HCT116 (cell line): ENCODE measurements at regions not wholly inside any gene's neighbourhood (a gene's known extent, or its start where the extent isn't known, plus 50 kb on each side); places are given as distances from the start of the nearest gene placed in this dataset.

ENCODE experiments used
- ATAC-seq: fragments of 200-7000 bp; cut with Tn5 transposase; 2 replicates; pipeline ENCODE4 v1.9.1; 2020; ENCODE audit warnings: mild to moderate bottlenecking, moderate library complexity
- BruUV-seq: library from RNA; stranded (reverse); fragments of 400-500 nt; replicated peaks from 2 replicates; lab custom pipeline; 2021; lab: Mats Ljungman, UMichigan
- CTCF ChIA-PET: fragments of 300-600 bp; sonication (Branson Sonifier 250); formaldehyde crosslinking; loops from one replicate; lab custom pipeline; 2021; ENCODE audit warnings: antibody characterized with exemption; lab: Charles Lee
- POLR2A ChIA-PET: fragments of 300-600, 350-600 bp; sonication (Branson Sonifier 250); formaldehyde crosslinking; loops from one replicate; lab custom pipeline; 2021; ENCODE audit warnings: antibody characterized with exemption; lab: Charles Lee
- RAD21 ChIA-PET, 2 experiments: fragments of 300-600 bp; sonication (Branson Sonifier 250); formaldehyde crosslinking; loops; one replicate each; lab custom pipeline; 2023; ENCODE audit warnings: low total read pairs in 2 of 2; ENCODE audit not compliant: uncharacterized antibody in 2 of 2, unreplicated experiment in 2 of 2, low non-redundant PET in 1 of 2; lab: Charles Lee
- DNase-seq: peaks from one replicate; pipeline ENCODE4 v3.0.0-alpha.2; 2010; ENCODE audit warnings: low read depth, low spot score
- H2AFZ ChIP-seq: fragments of 200-600 bp; shearing (Covaris generic), sonication (generic); 2 replicates; pipeline ENCODE4 v1.6.1; 2017; ENCODE audit warnings: low read depth, mixed run types, mixed read lengths, antibody characterized with exemption, low read length; ENCODE audit not compliant: poor library complexity, severe bottlenecking
- H3K27ac ChIP-seq: 2 replicates; pipeline ENCODE4 v1.5.1; 2012; ENCODE audit warnings: low read depth, low read length
- H3K27me3 ChIP-seq: fragments of 200-600 bp; sonication (generic); 2 replicates; pipeline ENCODE4 v1.6.1; 2016; ENCODE audit warnings: mixed run types, low read length, mixed read lengths; ENCODE audit not compliant: insufficient read depth
- H3K36me3 ChIP-seq, 2 experiments: fragments of 200-500 bp in 1 of 2; fragments of 200-600 bp in 1 of 2; sonication (Bioruptor generic) in 1 of 2; sonication (generic) in 1 of 2; 2 replicates each; pipeline versions ENCODE4 v1.5.1 to v1.6.1; 2014 to 2016; ENCODE audit warnings: low read length in 2 of 2, inconsistent platforms in 1 of 2, mixed read lengths in 1 of 2, mixed run types in 1 of 2; ENCODE audit not compliant: insufficient read depth in 2 of 2, control insufficient read depth in 1 of 2
- H3K4me1 ChIP-seq, 2 experiments: fragments of 200-600 bp in 1 of 2; sonication (generic) in 1 of 2; 2 replicates each; pipeline versions ENCODE4 v1.5.1 to v1.6.1; 2012 to 2017; ENCODE audit warnings: low read length in 2 of 2, inconsistent platforms in 1 of 2, mild to moderate bottlenecking in 1 of 2, mixed read lengths in 1 of 2, mixed run types in 1 of 2, moderate library complexity in 1 of 2; ENCODE audit not compliant: insufficient read depth in 2 of 2, control insufficient read depth in 1 of 2
- H3K4me2 ChIP-seq: fragments of 200-600 bp; sonication (generic); 2 replicates; pipeline ENCODE4 v1.6.1; 2017; ENCODE audit warnings: mixed run types, low read length, mixed read lengths
- H3K4me3 ChIP-seq, 2 experiments: fragments of 200-600 bp in 1 of 2; sonication (generic) in 1 of 2; replicated peaks in 1 of 2; 2 replicates each; pipeline ENCODE4 v1.5.1; 2011 to 2016; ENCODE audit warnings: low read length in 2 of 2, control low read depth in 1 of 2, low read depth in 1 of 2, mild to moderate bottlenecking in 1 of 2, mixed read lengths in 1 of 2, mixed run types in 1 of 2
- H3K79me2 ChIP-seq: fragments of 200-600 bp; sonication (generic); 2 replicates; pipeline ENCODE4 v1.6.1; 2017; ENCODE audit warnings: mild to moderate bottlenecking, mixed run types, low read length, moderate library complexity, mixed read lengths; ENCODE audit not compliant: insufficient read depth
- H3K9ac ChIP-seq: fragments of 200-600 bp; sonication (generic); 2 replicates; pipeline ENCODE4 v1.6.1; 2016; ENCODE audit warnings: low read length, mixed read lengths
- H3K9me2 ChIP-seq: fragments of 200-600 bp; sonication (generic), shearing (Covaris generic); 2 replicates; pipeline ENCODE4 v1.6.1; 2017; ENCODE audit warnings: mixed run types, mild to moderate bottlenecking, moderate library complexity; ENCODE audit not compliant: insufficient read depth
- H3K9me3 ChIP-seq, 2 experiments: fragments of 200-500 bp in 1 of 2; fragments of 200-600 bp in 1 of 2; sonication (Bioruptor generic) in 1 of 2; sonication (generic) in 1 of 2; 2 replicates each; pipeline ENCODE4 v1.6.1; 2014 to 2017; ENCODE audit warnings: low read length in 2 of 2, mixed read lengths in 2 of 2, inconsistent platforms in 1 of 2, low read depth in 1 of 2, mild to moderate bottlenecking in 1 of 2, mixed run types in 1 of 2, moderate library complexity in 1 of 2; ENCODE audit not compliant: control insufficient read depth in 1 of 2, insufficient read depth in 1 of 2
- H4K20me1 ChIP-seq: fragments of 200-600 bp; sonication (generic), shearing (Covaris generic); 2 replicates; pipeline ENCODE4 v1.6.1; 2017; ENCODE audit warnings: mixed run types, mild to moderate bottlenecking, moderate library complexity; ENCODE audit not compliant: insufficient read depth
- ATF3 ChIP-seq: IDR thresholded peaks from 2 replicates; pipeline ENCODE4 v1.6.1; 2012
- CBX3 ChIP-seq: IDR thresholded peaks from 2 replicates; pipeline ENCODE4 v1.6.1; 2012; ENCODE audit warnings: low read depth
- CEBPB ChIP-seq: IDR thresholded peaks from 2 replicates; pipeline ENCODE4 v1.6.1; 2012; ENCODE audit warnings: low read depth
- EGR1 ChIP-seq: IDR thresholded peaks from 2 replicates; pipeline ENCODE4 v1.6.1; 2012; ENCODE audit warnings: low read depth
- ELF1 ChIP-seq: IDR thresholded peaks from 2 replicates; pipeline ENCODE4 v1.6.1; 2012; ENCODE audit warnings: low read depth, borderline replicate concordance
- EZH2phosphoT487 ChIP-seq: fragments of 200-600 bp; IDR thresholded peaks from 2 replicates; pipeline ENCODE4 v1.6.1; 2018; ENCODE audit warnings: antibody characterized with exemption, borderline replicate concordance
- JUND ChIP-seq: IDR thresholded peaks from 2 replicates; pipeline ENCODE4 v1.6.1; 2012
- POLR2A ChIP-seq: IDR thresholded peaks from 2 replicates; pipeline ENCODE4 v1.7.0; 2011; ENCODE audit warnings: borderline replicate concordance; ENCODE audit not compliant: insufficient read depth, insufficient read length; ENCODE audit errors: extremely low read depth
- POLR2AphosphoS5 ChIP-seq: IDR thresholded peaks from 2 replicates; pipeline ENCODE4 v1.6.1; 2011; ENCODE audit warnings: mild to moderate bottlenecking, low read depth, low read length, moderate library complexity
- RAD21 ChIP-seq: IDR thresholded peaks from 2 replicates; pipeline ENCODE4 v1.6.1; 2012; ENCODE audit warnings: low read depth, mild to moderate bottlenecking
- SIN3A ChIP-seq: IDR thresholded peaks from 2 replicates; pipeline ENCODE4 v1.6.1; 2012; ENCODE audit warnings: low read depth
- SP1 ChIP-seq: IDR thresholded peaks from 2 replicates; pipeline ENCODE4 v1.6.1; 2012; ENCODE audit warnings: low read depth
- SRF ChIP-seq: IDR thresholded peaks from 2 replicates; pipeline ENCODE4 v1.6.1; 2012; ENCODE audit warnings: low read depth
- TCF7L2 ChIP-seq: IDR thresholded peaks from 2 replicates; pipeline ENCODE4 v1.7.0; 2011; ENCODE audit warnings: borderline replicate concordance, inconsistent platforms; ENCODE audit not compliant: insufficient read depth, insufficient read length; ENCODE audit errors: extremely low read depth
- YY1 ChIP-seq: IDR thresholded peaks from 2 replicates; pipeline ENCODE4 v1.6.1; 2011; ENCODE audit warnings: low read length, low read depth, moderate library complexity, mild to moderate bottlenecking; ENCODE audit not compliant: insufficient replicate concordance; ENCODE audit errors: extremely low read depth
- ZFX ChIP-seq: fragments of 450-650 bp; IDR thresholded peaks from 2 replicates; pipeline ENCODE4 v1.6.1; 2017
- ZNF274 ChIP-seq: fragments of 200-500 bp; sonication (Bioruptor generic); IDR thresholded peaks from 2 replicates; pipeline ENCODE4 v1.6.1; 2014; ENCODE audit warnings: mild to moderate bottlenecking, low read depth, low read length, inconsistent platforms
- intact Hi-C: fragments of 100-400 bp; cut with micrococcal nuclease; formaldehyde crosslinking; loops from 2 replicates; pipeline ENCODE4 v1.10.0; 2022
- TF ChIP-seq, protein P1 (sequence below), 3 experiments: fragments of 200-600 bp in 1 of 3; sonication (generic) in 1 of 3; IDR thresholded peaks in 2 of 3; conservative IDR thresholded peaks in 1 of 3; 2 replicates each; pipeline ENCODE4 v1.5.1; 2012 to 2017; ENCODE audit warnings: low read depth in 2 of 3, low read length in 2 of 3, antibody characterized with exemption in 1 of 3, borderline replicate concordance in 1 of 3, control low read depth in 1 of 3, mild to moderate bottlenecking in 1 of 3, mixed read lengths in 1 of 3, mixed run types in 1 of 3, moderate library complexity in 1 of 3; ENCODE audit not compliant: insufficient read depth in 1 of 3
- TF ChIP-seq, protein P2 (sequence below): IDR thresholded peaks from 2 replicates; pipeline ENCODE4 v1.6.1; 2011; ENCODE audit warnings: mild to moderate bottlenecking, low read length, moderate library complexity; ENCODE audit not compliant: insufficient replicate concordance; ENCODE audit errors: extremely low read depth

DNA sequence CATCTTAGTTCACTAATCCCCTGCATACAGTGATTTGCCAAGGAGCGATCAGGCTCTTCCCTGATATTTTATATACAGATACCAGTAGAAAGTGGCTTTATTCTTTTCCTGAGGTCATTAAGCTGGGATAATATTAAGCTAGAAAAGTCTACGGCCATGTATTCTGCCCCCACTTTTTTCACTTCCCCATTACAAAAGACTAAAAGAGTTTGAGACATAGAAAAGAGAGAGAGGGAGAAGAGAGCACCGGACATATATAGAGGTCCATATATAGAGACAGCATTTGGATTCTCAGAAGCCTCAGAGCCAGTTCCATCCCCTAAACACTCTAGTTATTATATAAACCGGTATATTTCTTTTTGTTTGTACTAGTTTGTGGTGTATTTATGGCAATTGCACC is 166.5 kb upstream of the ANKFN1 start:
- H3K27me3 ChIP-seq = peaks cover 39% of the 10 kb centered on the region
- no TSS peak for BruUV-seq
- H3K9me3 ChIP-seq = no peaks in the 10 kb centered on the region
- H3K9ac ChIP-seq = no peak overlapping the region
- H3K4me2 ChIP-seq = no peak overlapping the region
- POLR2A ChIA-PET = no interaction called here
- no peak overlapping the region for H2AFZ ChIP-seq
- no peak for ATAC-seq
- no peak overlapping the region for H3K4me3 ChIP-seq
- no peaks in the 10 kb centered on the region for H3K79me2 ChIP-seq
- RAD21 ChIA-PET = no interaction called here
- H3K27ac ChIP-seq = no peak overlapping the region
- H3K9me2 ChIP-seq = no peaks in the 10 kb centered on the region
- TF ChIP-seq SIN3A (no peak), TCF7L2 (no peak), YY1 (no peak), POLR2A (no peak), ATF3 (no peak), SRF (no peak), ELF1 (no peak), SP1 (no peak), EGR1 (no peak), EZH2phosphoT487 (no peak), CBX3 (no peak), CEBPB (no peak), POLR2AphosphoS5 (no peak), ZNF274 (no peak), ZFX (no peak), RAD21 (no peak), JUND (no peak)
- TF ChIP-seq, protein P1, sequence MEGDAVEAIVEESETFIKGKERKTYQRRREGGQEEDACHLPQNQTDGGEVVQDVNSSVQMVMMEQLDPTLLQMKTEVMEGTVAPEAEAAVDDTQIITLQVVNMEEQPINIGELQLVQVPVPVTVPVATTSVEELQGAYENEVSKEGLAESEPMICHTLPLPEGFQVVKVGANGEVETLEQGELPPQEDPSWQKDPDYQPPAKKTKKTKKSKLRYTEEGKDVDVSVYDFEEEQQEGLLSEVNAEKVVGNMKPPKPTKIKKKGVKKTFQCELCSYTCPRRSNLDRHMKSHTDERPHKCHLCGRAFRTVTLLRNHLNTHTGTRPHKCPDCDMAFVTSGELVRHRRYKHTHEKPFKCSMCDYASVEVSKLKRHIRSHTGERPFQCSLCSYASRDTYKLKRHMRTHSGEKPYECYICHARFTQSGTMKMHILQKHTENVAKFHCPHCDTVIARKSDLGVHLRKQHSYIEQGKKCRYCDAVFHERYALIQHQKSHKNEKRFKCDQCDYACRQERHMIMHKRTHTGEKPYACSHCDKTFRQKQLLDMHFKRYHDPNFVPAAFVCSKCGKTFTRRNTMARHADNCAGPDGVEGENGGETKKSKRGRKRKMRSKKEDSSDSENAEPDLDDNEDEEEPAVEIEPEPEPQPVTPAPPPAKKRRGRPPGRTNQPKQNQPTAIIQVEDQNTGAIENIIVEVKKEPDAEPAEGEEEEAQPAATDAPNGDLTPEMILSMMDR (IDR thresholded peaks at IDR 0.05 in 2 of 3, conservative IDR thresholded peaks at IDR 0.05 in 1 of 3; ENCODE audit: borderline replicate concordance in 1 of 3, insufficient read depth in 1 of 3, low read depth in 2 of 3, low read length in 2 of 3) = no peak
- TF ChIP-seq, protein P2, sequence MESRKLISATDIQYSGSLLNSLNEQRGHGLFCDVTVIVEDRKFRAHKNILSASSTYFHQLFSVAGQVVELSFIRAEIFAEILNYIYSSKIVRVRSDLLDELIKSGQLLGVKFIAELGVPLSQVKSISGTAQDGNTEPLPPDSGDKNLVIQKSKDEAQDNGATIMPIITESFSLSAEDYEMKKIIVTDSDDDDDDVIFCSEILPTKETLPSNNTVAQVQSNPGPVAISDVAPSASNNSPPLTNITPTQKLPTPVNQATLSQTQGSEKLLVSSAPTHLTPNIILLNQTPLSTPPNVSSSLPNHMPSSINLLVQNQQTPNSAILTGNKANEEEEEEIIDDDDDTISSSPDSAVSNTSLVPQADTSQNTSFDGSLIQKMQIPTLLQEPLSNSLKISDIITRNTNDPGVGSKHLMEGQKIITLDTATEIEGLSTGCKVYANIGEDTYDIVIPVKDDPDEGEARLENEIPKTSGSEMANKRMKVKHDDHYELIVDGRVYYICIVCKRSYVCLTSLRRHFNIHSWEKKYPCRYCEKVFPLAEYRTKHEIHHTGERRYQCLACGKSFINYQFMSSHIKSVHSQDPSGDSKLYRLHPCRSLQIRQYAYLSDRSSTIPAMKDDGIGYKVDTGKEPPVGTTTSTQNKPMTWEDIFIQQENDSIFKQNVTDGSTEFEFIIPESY = no peak
- H3K36me3 ChIP-seq = no peaks in the 10 kb centered on the region
- CTCF ChIA-PET = no interaction called here
- intact Hi-C loops = no loop called here
- no peak for DNase-seq
- H4K20me1 ChIP-seq = no peaks in the 10 kb centered on the region
- no peaks in the 10 kb centered on the region for H3K4me1 ChIP-seq
